H1 (cell line): ENCODE measurements at regions not wholly inside any gene's neighbourhood (a gene's known extent, or its start where the extent isn't known, plus 50 kb on each side); places are given as distances from the start of the nearest gene placed in this dataset.

Experiments
- CTCF ChIA-PET: fragments of 300-600 bp; sonication (Branson Sonifier 250); formaldehyde crosslinking; loops from one replicate; lab custom pipeline; 2021; ENCODE audit not compliant: partially characterized antibody; lab: Charles Lee
- POLR2A ChIA-PET: fragments of 300-600 bp; sonication (Branson Sonifier 250); formaldehyde crosslinking; loops from one replicate; lab custom pipeline; 2021; ENCODE audit warnings: inconsistent platforms; ENCODE audit not compliant: partially characterized antibody; lab: Charles Lee
- DNase-seq, 2 experiments: peaks; one replicate each; pipeline versions ENCODE4 v3.0.0 to v3.0.0-alpha.2; 2010 to 2022; ENCODE audit warnings: low spot score in 2 of 2, low read depth in 1 of 2, mixed read lengths in 1 of 2
- FAIRE-seq: peaks from 2 replicates; lab custom pipeline; 2011; peaks lifted over from hg19 to GRCh38; lab: Jason Lieb, UNC
- H2AFZ ChIP-seq: 2 replicates; pipeline ENCODE4 v1.8.1; 2012; ENCODE audit warnings: low read length, inconsistent platforms
- H2AK5ac ChIP-seq: 2 replicates; pipeline ENCODE4 v1.6.1; 2013; ENCODE audit warnings: low read depth, low read length
- H2BK120ac ChIP-seq: replicated peaks from 2 replicates; pipeline ENCODE3; 2013; ENCODE audit warnings: low read depth, low read length, inconsistent platforms
- H2BK12ac ChIP-seq: 2 replicates; pipeline ENCODE4 v1.6.1; 2013; ENCODE audit warnings: low read depth, low read length
- H2BK15ac ChIP-seq: 2 replicates; pipeline ENCODE4 v1.6.1; 2013; ENCODE audit warnings: low read length
- H2BK20ac ChIP-seq: 2 replicates; pipeline ENCODE4 v1.6.1; 2013; ENCODE audit warnings: low read length
- H2BK5ac ChIP-seq: 2 replicates; pipeline ENCODE4 v1.6.1; 2013; ENCODE audit warnings: low read depth, low read length
- H3K14ac ChIP-seq: 2 replicates; pipeline ENCODE4 v1.6.1; 2013; ENCODE audit warnings: inconsistent platforms; ENCODE audit not compliant: insufficient read length
- H3K18ac ChIP-seq: 2 replicates; pipeline ENCODE4 v1.6.1; 2013; ENCODE audit warnings: low read length; ENCODE audit errors: extremely low read depth
- H3K23ac ChIP-seq: 2 replicates; pipeline ENCODE4 v1.6.1; 2013; ENCODE audit warnings: inconsistent platforms; ENCODE audit not compliant: insufficient read length
- H3K23me2 ChIP-seq: 2 replicates; pipeline ENCODE4 v1.6.1; 2013; ENCODE audit warnings: low read depth, low read length
- H3K27ac ChIP-seq: 2 replicates; pipeline ENCODE4 v1.6.1; 2011; ENCODE audit warnings: low read depth, low read length, inconsistent platforms
- H3K27me3 ChIP-seq, 4 experiments: replicated peaks in 1 of 4; 1 replicate in 1 of 4; 2 replicates in 3 of 4; pipeline versions ENCODE4 v1.6.1 to v1.8.1; 2011 to 2013; ENCODE audit warnings: low read length in 3 of 4, mild to moderate bottlenecking in 3 of 4, inconsistent platforms in 2 of 4, mixed read lengths in 2 of 4, moderate library complexity in 1 of 4; ENCODE audit not compliant: control insufficient read depth in 3 of 4, insufficient read depth in 3 of 4; ENCODE audit errors: extremely low read depth in 1 of 4
- H3K36me3 ChIP-seq, 4 experiments: 2 replicates each; pipeline versions ENCODE4 v1.6.1 to v1.8.1; 2011 to 2013; ENCODE audit warnings: mild to moderate bottlenecking in 4 of 4, low read length in 3 of 4, moderate library complexity in 2 of 4, control low read depth in 1 of 4, inconsistent platforms in 1 of 4; ENCODE audit not compliant: insufficient read depth in 4 of 4, control insufficient read depth in 2 of 4
- H3K4ac ChIP-seq: replicated peaks from 2 replicates; pipeline ENCODE3; 2013; ENCODE audit warnings: low read length, low read depth, mixed read lengths, inconsistent platforms; ENCODE audit not compliant: insufficient read length
- H3K4me1 ChIP-seq, 4 experiments: replicated peaks in 1 of 4; 1 replicate in 1 of 4; 2 replicates in 3 of 4; pipeline versions ENCODE4 v1.6.1 to v1.8.1; 2011 to 2013; ENCODE audit warnings: low read length in 3 of 4, inconsistent platforms in 2 of 4, mixed read lengths in 1 of 4; ENCODE audit not compliant: insufficient read depth in 4 of 4, control insufficient read depth in 3 of 4
- H3K4me2 ChIP-seq, 2 experiments: 2 replicates each; pipeline versions ENCODE4 v1.6.1 to v1.8.1; 2011 to 2013; ENCODE audit warnings: low read depth in 2 of 2, low read length in 2 of 2, control low read depth in 1 of 2, inconsistent platforms in 1 of 2, mild to moderate bottlenecking in 1 of 2; ENCODE audit not compliant: insufficient read depth in 1 of 2
- H3K4me3 ChIP-seq, 4 experiments: fragments of 200-600, 300-600 bp in 1 of 4; sonication (generic), shearing (Covaris generic), sonication (Bioruptor Twin) in 1 of 4; 2 replicates each; pipeline versions ENCODE4 v1.5.1 to v1.8.1; 2011 to 2016; ENCODE audit warnings: low read length in 4 of 4, low read depth in 3 of 4, control low read depth in 2 of 4, inconsistent platforms in 2 of 4, mild to moderate bottlenecking in 2 of 4, mixed read lengths in 1 of 4, moderate library complexity in 1 of 4; ENCODE audit not compliant: insufficient read depth in 2 of 4; ENCODE audit errors: extremely low read depth in 1 of 4
- H3K56ac ChIP-seq: replicated peaks from 2 replicates; pipeline ENCODE3; 2013; ENCODE audit warnings: low read depth, mild to moderate bottlenecking, mixed read lengths, low read length, inconsistent platforms; ENCODE audit not compliant: insufficient read length
- H3K79me1 ChIP-seq: 2 replicates; pipeline ENCODE4 v1.6.1; 2013; ENCODE audit warnings: low read depth, low read length, control low read depth
- H3K79me2 ChIP-seq, 2 experiments: 2 replicates each; pipeline versions ENCODE4 v1.6.1 to v1.8.1; 2012 to 2013; ENCODE audit warnings: low read length in 2 of 2, mild to moderate bottlenecking in 2 of 2, inconsistent platforms in 1 of 2; ENCODE audit not compliant: insufficient read depth in 2 of 2, control insufficient read depth in 1 of 2
- H3K9ac ChIP-seq, 4 experiments: replicated peaks in 1 of 4; 1 replicate in 1 of 4; 2 replicates in 3 of 4; pipeline versions ENCODE4 v1.6.1 to v1.8.1; 2011 to 2013; ENCODE audit warnings: low read depth in 3 of 4, low read length in 3 of 4, control low read depth in 2 of 4, mild to moderate bottlenecking in 2 of 4, moderate library complexity in 2 of 4, inconsistent platforms in 1 of 4; ENCODE audit errors: extremely low read depth in 1 of 4
- H3K9me3 ChIP-seq, 2 experiments: 2 replicates each; pipeline versions ENCODE4 v1.6.1 to v1.8.1; 2012 to 2013; ENCODE audit warnings: mild to moderate bottlenecking in 2 of 2, moderate library complexity in 2 of 2, control low read depth in 1 of 2, inconsistent platforms in 1 of 2, low read depth in 1 of 2, low read length in 1 of 2, mixed read lengths in 1 of 2; ENCODE audit not compliant: insufficient read depth in 2 of 2
- H4K20me1 ChIP-seq, 2 experiments: replicated peaks in 1 of 2; 2 replicates each; pipeline versions ENCODE3 to v1.8.1; 2011 to 2013; ENCODE audit warnings: inconsistent platforms in 2 of 2, low read length in 2 of 2, mild to moderate bottlenecking in 1 of 2; ENCODE audit not compliant: insufficient read depth in 2 of 2, control insufficient read depth in 1 of 2
- H4K5ac ChIP-seq: 2 replicates; pipeline ENCODE4 v1.6.1; 2013; ENCODE audit warnings: low read length, low read depth, mixed read lengths, inconsistent platforms; ENCODE audit not compliant: insufficient read length
- H4K8ac ChIP-seq: 2 replicates; pipeline ENCODE4 v1.8.0; 2013; ENCODE audit warnings: mild to moderate bottlenecking, moderate library complexity, low read length, inconsistent platforms; ENCODE audit not compliant: insufficient read depth; ENCODE audit errors: extremely low read depth
- H4K91ac ChIP-seq: replicated peaks from 2 replicates; pipeline ENCODE3; 2013; ENCODE audit warnings: low read length, mixed read lengths, inconsistent platforms; ENCODE audit not compliant: insufficient read length
- WGBS, 2 experiments: shearing (Covaris generic) in 1 of 2; methylation state at CpG; one replicate each; pipeline versions ENCODE4 v1.1.6 to v1.1.7; 2013 to 2015; ENCODE audit warnings: low lambda C conversion rate in 2 of 2, mixed read lengths in 2 of 2, inconsistent platforms in 1 of 2, low coverage in 1 of 2, missing lambda C conversion rate in 1 of 2; ENCODE audit not compliant: insufficient replicate concordance in 2 of 2, insufficient coverage in 1 of 2, insufficient read length in 1 of 2; ENCODE audit errors: extremely low coverage in 1 of 2, missing lambda C conversion rate in 1 of 2; 5-methylcytosine and 5-hydroxymethylcytosine counted together
- TF ChIP-seq, protein P1 (sequence below): fragments of 300-600 bp; sonication (generic); IDR thresholded peaks from 2 replicates; pipeline ENCODE4 v1.7.1; 2012; ENCODE audit warnings: low read length, moderate library complexity, mild to moderate bottlenecking, inconsistent platforms; ENCODE audit not compliant: insufficient replicate concordance

GRCh38 chr1:213380865-213381264, 329.8 kb downstream of the RPS6KC1 start:
- Histone ChIP-seq H2BK5ac (no peak overlapping the region), H3K4me3 (no peak overlapping the region), H3K14ac (no peak overlapping the region), H3K27ac (no peak overlapping the region), H4K91ac (no peak overlapping the region), H3K27me3 (no peaks in the 10 kb centered on the region), H2BK120ac (no peak overlapping the region), H3K4me2 (no peak overlapping the region; a peak in 1 of 4 replicates), H3K9ac (no peak overlapping the region), H4K5ac (no peak overlapping the region), H2AFZ (no peak overlapping the region; the same call in 1 of the 2 replicates), H2BK20ac (no peak overlapping the region), H2AK5ac (no peak overlapping the region), H3K79me1 (no peaks in the 10 kb centered on the region), H4K20me1 (no peaks in the 10 kb centered on the region), H3K23me2 (no peaks in the 10 kb centered on the region), H3K23ac (no peak overlapping the region), H4K8ac (no peak overlapping the region), H2BK12ac (no peak overlapping the region), H3K4me1 (peaks cover 0 to 5% (median under 1%) of the 10 kb centered on the region in 4 experiments; a peak in 3 of 7 replicates), H3K4ac (no peak overlapping the region), H3K36me3 (no peaks in the 10 kb centered on the region), H2BK15ac (no peak overlapping the region), H3K79me2 (no peaks in the 10 kb centered on the region), H3K18ac (no peak overlapping the region), H3K56ac (no peak overlapping the region), H3K9me3 (no peaks in the 10 kb centered on the region)
- FAIRE-seq, result no peak
- TF ChIP-seq, protein P1, sequence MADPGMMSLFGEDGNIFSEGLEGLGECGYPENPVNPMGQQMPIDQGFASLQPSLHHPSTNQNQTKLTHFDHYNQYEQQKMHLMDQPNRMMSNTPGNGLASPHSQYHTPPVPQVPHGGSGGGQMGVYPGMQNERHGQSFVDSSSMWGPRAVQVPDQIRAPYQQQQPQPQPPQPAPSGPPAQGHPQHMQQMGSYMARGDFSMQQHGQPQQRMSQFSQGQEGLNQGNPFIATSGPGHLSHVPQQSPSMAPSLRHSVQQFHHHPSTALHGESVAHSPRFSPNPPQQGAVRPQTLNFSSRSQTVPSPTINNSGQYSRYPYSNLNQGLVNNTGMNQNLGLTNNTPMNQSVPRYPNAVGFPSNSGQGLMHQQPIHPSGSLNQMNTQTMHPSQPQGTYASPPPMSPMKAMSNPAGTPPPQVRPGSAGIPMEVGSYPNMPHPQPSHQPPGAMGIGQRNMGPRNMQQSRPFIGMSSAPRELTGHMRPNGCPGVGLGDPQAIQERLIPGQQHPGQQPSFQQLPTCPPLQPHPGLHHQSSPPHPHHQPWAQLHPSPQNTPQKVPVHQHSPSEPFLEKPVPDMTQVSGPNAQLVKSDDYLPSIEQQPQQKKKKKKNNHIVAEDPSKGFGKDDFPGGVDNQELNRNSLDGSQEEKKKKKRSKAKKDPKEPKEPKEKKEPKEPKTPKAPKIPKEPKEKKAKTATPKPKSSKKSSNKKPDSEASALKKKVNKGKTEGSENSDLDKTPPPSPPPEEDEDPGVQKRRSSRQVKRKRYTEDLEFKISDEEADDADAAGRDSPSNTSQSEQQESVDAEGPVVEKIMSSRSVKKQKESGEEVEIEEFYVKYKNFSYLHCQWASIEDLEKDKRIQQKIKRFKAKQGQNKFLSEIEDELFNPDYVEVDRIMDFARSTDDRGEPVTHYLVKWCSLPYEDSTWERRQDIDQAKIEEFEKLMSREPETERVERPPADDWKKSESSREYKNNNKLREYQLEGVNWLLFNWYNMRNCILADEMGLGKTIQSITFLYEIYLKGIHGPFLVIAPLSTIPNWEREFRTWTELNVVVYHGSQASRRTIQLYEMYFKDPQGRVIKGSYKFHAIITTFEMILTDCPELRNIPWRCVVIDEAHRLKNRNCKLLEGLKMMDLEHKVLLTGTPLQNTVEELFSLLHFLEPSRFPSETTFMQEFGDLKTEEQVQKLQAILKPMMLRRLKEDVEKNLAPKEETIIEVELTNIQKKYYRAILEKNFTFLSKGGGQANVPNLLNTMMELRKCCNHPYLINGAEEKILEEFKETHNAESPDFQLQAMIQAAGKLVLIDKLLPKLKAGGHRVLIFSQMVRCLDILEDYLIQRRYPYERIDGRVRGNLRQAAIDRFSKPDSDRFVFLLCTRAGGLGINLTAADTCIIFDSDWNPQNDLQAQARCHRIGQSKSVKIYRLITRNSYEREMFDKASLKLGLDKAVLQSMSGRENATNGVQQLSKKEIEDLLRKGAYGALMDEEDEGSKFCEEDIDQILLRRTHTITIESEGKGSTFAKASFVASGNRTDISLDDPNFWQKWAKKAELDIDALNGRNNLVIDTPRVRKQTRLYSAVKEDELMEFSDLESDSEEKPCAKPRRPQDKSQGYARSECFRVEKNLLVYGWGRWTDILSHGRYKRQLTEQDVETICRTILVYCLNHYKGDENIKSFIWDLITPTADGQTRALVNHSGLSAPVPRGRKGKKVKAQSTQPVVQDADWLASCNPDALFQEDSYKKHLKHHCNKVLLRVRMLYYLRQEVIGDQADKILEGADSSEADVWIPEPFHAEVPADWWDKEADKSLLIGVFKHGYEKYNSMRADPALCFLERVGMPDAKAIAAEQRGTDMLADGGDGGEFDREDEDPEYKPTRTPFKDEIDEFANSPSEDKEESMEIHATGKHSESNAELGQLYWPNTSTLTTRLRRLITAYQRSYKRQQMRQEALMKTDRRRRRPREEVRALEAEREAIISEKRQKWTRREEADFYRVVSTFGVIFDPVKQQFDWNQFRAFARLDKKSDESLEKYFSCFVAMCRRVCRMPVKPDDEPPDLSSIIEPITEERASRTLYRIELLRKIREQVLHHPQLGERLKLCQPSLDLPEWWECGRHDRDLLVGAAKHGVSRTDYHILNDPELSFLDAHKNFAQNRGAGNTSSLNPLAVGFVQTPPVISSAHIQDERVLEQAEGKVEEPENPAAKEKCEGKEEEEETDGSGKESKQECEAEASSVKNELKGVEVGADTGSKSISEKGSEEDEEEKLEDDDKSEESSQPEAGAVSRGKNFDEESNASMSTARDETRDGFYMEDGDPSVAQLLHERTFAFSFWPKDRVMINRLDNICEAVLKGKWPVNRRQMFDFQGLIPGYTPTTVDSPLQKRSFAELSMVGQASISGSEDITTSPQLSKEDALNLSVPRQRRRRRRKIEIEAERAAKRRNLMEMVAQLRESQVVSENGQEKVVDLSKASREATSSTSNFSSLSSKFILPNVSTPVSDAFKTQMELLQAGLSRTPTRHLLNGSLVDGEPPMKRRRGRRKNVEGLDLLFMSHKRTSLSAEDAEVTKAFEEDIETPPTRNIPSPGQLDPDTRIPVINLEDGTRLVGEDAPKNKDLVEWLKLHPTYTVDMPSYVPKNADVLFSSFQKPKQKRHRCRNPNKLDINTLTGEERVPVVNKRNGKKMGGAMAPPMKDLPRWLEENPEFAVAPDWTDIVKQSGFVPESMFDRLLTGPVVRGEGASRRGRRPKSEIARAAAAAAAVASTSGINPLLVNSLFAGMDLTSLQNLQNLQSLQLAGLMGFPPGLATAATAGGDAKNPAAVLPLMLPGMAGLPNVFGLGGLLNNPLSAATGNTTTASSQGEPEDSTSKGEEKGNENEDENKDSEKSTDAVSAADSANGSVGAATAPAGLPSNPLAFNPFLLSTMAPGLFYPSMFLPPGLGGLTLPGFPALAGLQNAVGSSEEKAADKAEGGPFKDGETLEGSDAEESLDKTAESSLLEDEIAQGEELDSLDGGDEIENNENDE, result no peak
- no peak for DNase-seq
- ChIA-PET POLR2A (no interaction called here), CTCF (no interaction called here)
- WGBS, 2 experiments, result 88% methylated on average over 11 of the region's 11 CpGs; no CpG with 5 or more reads in 1 of the 2 experiments
